Spleen (tissue), 7 donors: ENCODE measurements at regions not wholly inside any gene's neighbourhood (a gene's known extent, or its start where the extent isn't known, plus 50 kb on each side); places are given as distances from the start of the nearest gene placed in this dataset.

Experiments
- CTCF ChIP-seq, 11 experiments: fragments of 200-600 bp in 7 of 11; fragments of 450-650 bp in 4 of 11; sonication (generic) in 4 of 11; IDR thresholded peaks in 8 of 11; conservative IDR thresholded peaks in 3 of 11; 1 replicate in 7 of 11; 2 replicates in 4 of 11; pipeline versions ENCODE4 v1.4.0 to v1.8.0; 2016 to 2021; ENCODE audit warnings: antibody characterized with exemption in 11 of 11, inconsistent platforms in 4 of 11, mild to moderate bottlenecking in 1 of 11
- POLR2A ChIP-seq, 3 donors: fragments of 450-650 bp; IDR thresholded peaks; one replicate each; pipeline ENCODE4 v1.5.1; 2017; ENCODE audit warnings: antibody characterized with exemption in 3 of 3, mild to moderate bottlenecking in 1 of 3
- donor health status: DM: no; HTN: no; CAD: no; lungs with moderate emphysema.
- donor health status: DM: no; HTN: no; CAD: no.
- donor health status: DM: no; HTN: no; CAD: no.

- TF ChIP-seq CTCF (IDR thresholded peaks at IDR 0.05 in 8 of 11, conservative IDR thresholded peaks at IDR 0.05 in 3 of 11) (no peak), POLR2A (IDR thresholded peaks at IDR 0.05) (no peak)
Observed at GRCh38 chr5:74261866-74262265, 378.7 kb downstream of the ENC1 start.
